ENCODE measurements at regions not wholly inside any gene's neighbourhood (a gene's known extent, or its start where the extent isn't known, plus 50 kb on each side); places are given as distances from the start of the nearest gene placed in this dataset.

DNA sequence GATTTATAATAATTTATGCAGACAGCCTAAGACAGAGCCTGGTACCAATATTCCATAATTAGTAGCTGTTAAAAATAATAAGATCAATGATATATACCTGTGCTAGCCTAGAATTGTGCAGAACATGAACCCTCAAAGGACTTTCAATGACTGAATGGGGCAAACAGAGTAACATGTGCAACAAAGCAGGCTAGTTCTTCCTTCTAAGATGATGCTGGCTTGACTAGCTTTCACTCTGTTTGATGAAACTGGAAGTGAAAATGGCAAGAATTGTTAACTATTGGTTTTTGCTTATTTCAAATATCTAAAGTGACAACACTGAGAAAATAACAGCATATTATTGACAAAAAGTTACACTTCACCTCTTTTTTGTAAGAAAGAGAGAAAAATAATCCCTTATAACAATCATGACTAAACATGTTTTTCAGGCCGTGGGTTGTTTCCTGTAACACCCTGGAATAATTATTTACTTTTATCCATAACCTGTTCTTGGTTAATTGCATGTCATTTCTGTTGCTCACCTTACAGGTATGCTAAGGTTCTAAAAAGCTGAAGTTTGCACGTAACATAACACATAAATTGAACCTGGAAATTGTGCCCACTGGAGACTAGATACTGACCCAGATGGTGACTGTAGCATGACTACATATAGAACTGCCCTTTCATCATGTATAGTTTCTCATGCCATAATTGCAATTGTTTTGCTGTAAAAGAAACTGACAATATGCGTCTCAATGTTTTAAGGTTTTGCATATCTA, 108.7 kb downstream of the C18orf54 start (continued):
- no peak for TF ChIP-seq EP300 (IDR thresholded peaks at IDR 0.05; ENCODE audit: borderline replicate concordance in 1 of 2, low read depth in 2 of 2, low read length in 2 of 2)
- TF ChIP-seq, protein P1, sequence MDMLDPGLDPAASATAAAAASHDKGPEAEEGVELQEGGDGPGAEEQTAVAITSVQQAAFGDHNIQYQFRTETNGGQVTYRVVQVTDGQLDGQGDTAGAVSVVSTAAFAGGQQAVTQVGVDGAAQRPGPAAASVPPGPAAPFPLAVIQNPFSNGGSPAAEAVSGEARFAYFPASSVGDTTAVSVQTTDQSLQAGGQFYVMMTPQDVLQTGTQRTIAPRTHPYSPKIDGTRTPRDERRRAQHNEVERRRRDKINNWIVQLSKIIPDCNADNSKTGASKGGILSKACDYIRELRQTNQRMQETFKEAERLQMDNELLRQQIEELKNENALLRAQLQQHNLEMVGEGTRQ (IDR thresholded peaks at IDR 0.05; ENCODE audit: low read length), result no peak
- TF ChIP-seq EZH2 (IDR thresholded peaks at IDR 0.05; ENCODE audit: low read depth, low read length, severe bottlenecking), result no peak
- no peak for TF ChIP-seq CHD1 (IDR thresholded peaks at IDR 0.05; ENCODE audit: low read depth, low read length)
- TF ChIP-seq SRF (IDR thresholded peaks at IDR 0.05; ENCODE audit: low read depth, low read length), result no peak
- TF ChIP-seq, protein P2, sequence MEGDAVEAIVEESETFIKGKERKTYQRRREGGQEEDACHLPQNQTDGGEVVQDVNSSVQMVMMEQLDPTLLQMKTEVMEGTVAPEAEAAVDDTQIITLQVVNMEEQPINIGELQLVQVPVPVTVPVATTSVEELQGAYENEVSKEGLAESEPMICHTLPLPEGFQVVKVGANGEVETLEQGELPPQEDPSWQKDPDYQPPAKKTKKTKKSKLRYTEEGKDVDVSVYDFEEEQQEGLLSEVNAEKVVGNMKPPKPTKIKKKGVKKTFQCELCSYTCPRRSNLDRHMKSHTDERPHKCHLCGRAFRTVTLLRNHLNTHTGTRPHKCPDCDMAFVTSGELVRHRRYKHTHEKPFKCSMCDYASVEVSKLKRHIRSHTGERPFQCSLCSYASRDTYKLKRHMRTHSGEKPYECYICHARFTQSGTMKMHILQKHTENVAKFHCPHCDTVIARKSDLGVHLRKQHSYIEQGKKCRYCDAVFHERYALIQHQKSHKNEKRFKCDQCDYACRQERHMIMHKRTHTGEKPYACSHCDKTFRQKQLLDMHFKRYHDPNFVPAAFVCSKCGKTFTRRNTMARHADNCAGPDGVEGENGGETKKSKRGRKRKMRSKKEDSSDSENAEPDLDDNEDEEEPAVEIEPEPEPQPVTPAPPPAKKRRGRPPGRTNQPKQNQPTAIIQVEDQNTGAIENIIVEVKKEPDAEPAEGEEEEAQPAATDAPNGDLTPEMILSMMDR (IDR thresholded peaks at IDR 0.05; ENCODE audit: control extremely low read depth in 1 of 3, insufficient read depth in 1 of 3, low read depth in 1 of 3, low read length in 3 of 3), result no peak
